HEK293 (cell line): ENCODE measurements at regions not wholly inside any gene's neighbourhood (a gene's known extent, or its start where the extent isn't known, plus 50 kb on each side); places are given as distances from the start of the nearest gene placed in this dataset.

Experiments
- CTCF ChIA-PET: fragments of 350-600 bp; formaldehyde crosslinking; extraction: SDS; loops from one replicate; lab custom pipeline; 2021; ENCODE audit warnings: antibody characterized with exemption; lab: Yijun Ruan, JAX
- POLR2A ChIA-PET: fragments of 300-600 bp; formaldehyde crosslinking; extraction: SDS; loops from one replicate; lab custom pipeline; 2020; ENCODE audit warnings: antibody characterized with exemption, inconsistent platforms; lab: Yijun Ruan, JAX
- H3K27ac ChIP-seq: fragments of 200-500 bp; sonication (Bioruptor generic); 2 replicates; pipeline ENCODE4 v1.5.1; 2014; ENCODE audit warnings: low read depth, low read length, control low read depth, inconsistent platforms; ENCODE audit errors: extremely low read depth
- H3K36me3 ChIP-seq, 2 experiments: fragments of 200-500 bp in 1 of 2; sonication (Bioruptor generic) in 1 of 2; 1 replicate in 1 of 2; 2 replicates in 1 of 2; pipeline ENCODE4 v1.5.1; 2014 to 2017; ENCODE audit warnings: inconsistent platforms in 2 of 2, low read length in 2 of 2; ENCODE audit not compliant: control insufficient read depth in 2 of 2, insufficient read depth in 1 of 2
- H3K4me1 ChIP-seq: fragments of 200-500 bp; sonication (Bioruptor generic); 2 replicates; pipeline ENCODE4 v1.5.1; 2014; ENCODE audit warnings: mild to moderate bottlenecking, low read length, inconsistent platforms; ENCODE audit not compliant: control insufficient read depth, insufficient read depth
- H3K4me3 ChIP-seq: 2 replicates; pipeline ENCODE4 v1.5.1; 2011; ENCODE audit warnings: low read depth, mild to moderate bottlenecking, control low read depth, low read length, moderate library complexity
- H3K9me3 ChIP-seq: fragments of 200-500 bp; sonication (Bioruptor generic); 2 replicates; pipeline ENCODE4 v1.5.1; 2014; ENCODE audit warnings: low read depth, low read length, inconsistent platforms; ENCODE audit not compliant: control insufficient read depth, insufficient read depth
- GFI1B ChIP-seq: fragments of 450-650 bp; formaldehyde crosslinking; IDR thresholded peaks from 2 replicates; pipeline ENCODE4 v1.5.1; 2016; ENCODE audit warnings: missing biosample characterization, missing genetic modification characterization
- KLF8 ChIP-seq: fragments of 450-650 bp; formaldehyde crosslinking; IDR thresholded peaks from 2 replicates; pipeline ENCODE4 v1.5.1; 2016; ENCODE audit warnings: missing biosample characterization, missing genetic modification characterization
- REPIN1 ChIP-seq: fragments of 450-650 bp; formaldehyde crosslinking; IDR thresholded peaks from 2 replicates; pipeline ENCODE4 v1.5.1; 2017; ENCODE audit warnings: missing biosample characterization, missing genetic modification characterization, low read depth
- TCF7L2 ChIP-seq: IDR thresholded peaks from 2 replicates; pipeline ENCODE4 v1.6.1; 2011; ENCODE audit warnings: low read depth, mild to moderate bottlenecking, inconsistent platforms, low read length, moderate library complexity, borderline replicate concordance
- ZBTB1 ChIP-seq: fragments of 450-650 bp; formaldehyde crosslinking; IDR thresholded peaks from 2 replicates; pipeline ENCODE4 v1.5.1; 2016; ENCODE audit warnings: missing biosample characterization, missing genetic modification characterization
- ZBTB20 ChIP-seq: fragments of 450-650 bp; formaldehyde crosslinking; IDR thresholded peaks from 2 replicates; pipeline ENCODE4 v1.5.1; 2016; ENCODE audit warnings: missing biosample characterization, missing genetic modification characterization
- ZNF112 ChIP-seq: fragments of 450-650 bp; formaldehyde crosslinking; IDR thresholded peaks from 2 replicates; pipeline ENCODE4 v1.5.0; 2017; ENCODE audit warnings: missing biosample characterization, missing genetic modification characterization
- ZNF132 ChIP-seq: fragments of 450-650 bp; formaldehyde crosslinking; IDR thresholded peaks from 2 replicates; pipeline ENCODE4 v1.5.1; 2017; ENCODE audit warnings: missing biosample characterization, missing genetic modification characterization, borderline replicate concordance
- ZNF2 ChIP-seq: fragments of 450-650 bp; formaldehyde crosslinking; IDR thresholded peaks from 2 replicates; pipeline ENCODE4 v1.5.1; 2016; ENCODE audit warnings: missing biosample characterization, missing genetic modification characterization
- ZNF211 ChIP-seq: fragments of 450-650 bp; formaldehyde crosslinking; IDR thresholded peaks from 2 replicates; pipeline ENCODE4 v1.5.1; 2016; ENCODE audit warnings: low read depth, missing biosample characterization, missing genetic modification characterization
- ZNF341 ChIP-seq: fragments of 450-650 bp; formaldehyde crosslinking; IDR thresholded peaks from 2 replicates; pipeline ENCODE4; 2016; ENCODE audit warnings: low read depth, missing biosample characterization, missing genetic modification characterization
- ZNF394 ChIP-seq: fragments of 450-650 bp; formaldehyde crosslinking; IDR thresholded peaks from 2 replicates; pipeline ENCODE4 v1.5.1; 2016; ENCODE audit warnings: missing biosample characterization, missing genetic modification characterization, mild to moderate bottlenecking, moderate library complexity, borderline replicate concordance
- ZNF501 ChIP-seq: fragments of 450-650 bp; formaldehyde crosslinking; IDR thresholded peaks from 2 replicates; pipeline ENCODE4 v1.5.1; 2016; ENCODE audit warnings: missing biosample characterization, missing genetic modification characterization
- ZNF510 ChIP-seq: fragments of 450-650 bp; formaldehyde crosslinking; IDR thresholded peaks from 2 replicates; pipeline ENCODE4 v1.5.1; 2018; ENCODE audit warnings: mild to moderate bottlenecking, missing genetic modification characterization, missing biosample characterization; ENCODE audit not compliant: insufficient replicate concordance
- ZNF544 ChIP-seq: fragments of 450-650 bp; formaldehyde crosslinking; IDR thresholded peaks from 2 replicates; pipeline ENCODE4 v1.5.0; 2017; ENCODE audit warnings: missing biosample characterization, missing genetic modification characterization
- ZNF621 ChIP-seq: fragments of 450-650 bp; formaldehyde crosslinking; IDR thresholded peaks from 2 replicates; pipeline ENCODE4 v1.5.1; 2017; ENCODE audit warnings: missing biosample characterization, missing genetic modification characterization
- ZNF623 ChIP-seq: fragments of 450-650 bp; formaldehyde crosslinking; IDR thresholded peaks from 2 replicates; pipeline ENCODE4 v1.5.1; 2016; ENCODE audit warnings: missing biosample characterization, missing genetic modification characterization
- ZNF658 ChIP-seq: fragments of 450-650 bp; formaldehyde crosslinking; IDR thresholded peaks from 2 replicates; pipeline ENCODE4; 2016; ENCODE audit warnings: missing biosample characterization, missing genetic modification characterization
- ZNF747 ChIP-seq: fragments of 450-650 bp; formaldehyde crosslinking; IDR thresholded peaks from 2 replicates; pipeline ENCODE4 v1.5.1; 2016; ENCODE audit warnings: missing biosample characterization, missing genetic modification characterization
- ZNF830 ChIP-seq: fragments of 450-650 bp; IDR thresholded peaks from 2 replicates; pipeline ENCODE4 v1.5.0; 2018; ENCODE audit warnings: missing biosample characterization, missing genetic modification characterization, low read depth, mild to moderate bottlenecking, moderate library complexity
- ZSCAN30 ChIP-seq: fragments of 450-650 bp; IDR thresholded peaks from 2 replicates; pipeline ENCODE4 v1.5.1; 2018; ENCODE audit warnings: missing biosample characterization, mild to moderate bottlenecking, missing genetic modification characterization, moderate library complexity
- TF ChIP-seq, protein P1 (sequence below): fragments of 450-650 bp; formaldehyde crosslinking; IDR thresholded peaks from 2 replicates; pipeline ENCODE4; 2016; ENCODE audit warnings: missing biosample characterization, missing genetic modification characterization
- TF ChIP-seq, protein P2 (sequence below): fragments of 450-650 bp; formaldehyde crosslinking; IDR thresholded peaks from 2 replicates; pipeline ENCODE4 v1.5.1; 2016; ENCODE audit warnings: missing biosample characterization, missing genetic modification characterization, low read depth
- TF ChIP-seq, protein P3 (sequence below): fragments of 450-650 bp; formaldehyde crosslinking; IDR thresholded peaks from 2 replicates; pipeline ENCODE4 v1.5.1; 2016; ENCODE audit warnings: missing biosample characterization, missing genetic modification characterization
- TF ChIP-seq, protein P4 (sequence below): fragments of 450-650 bp; formaldehyde crosslinking; IDR thresholded peaks from 2 replicates; pipeline ENCODE4 v1.5.1; 2017; ENCODE audit warnings: missing biosample characterization, missing genetic modification characterization
- TF ChIP-seq, protein P5 (sequence below): fragments of 450-650 bp; formaldehyde crosslinking; IDR thresholded peaks from 2 replicates; pipeline ENCODE4 v1.5.1; 2016; ENCODE audit warnings: missing biosample characterization, missing genetic modification characterization

DNA sequence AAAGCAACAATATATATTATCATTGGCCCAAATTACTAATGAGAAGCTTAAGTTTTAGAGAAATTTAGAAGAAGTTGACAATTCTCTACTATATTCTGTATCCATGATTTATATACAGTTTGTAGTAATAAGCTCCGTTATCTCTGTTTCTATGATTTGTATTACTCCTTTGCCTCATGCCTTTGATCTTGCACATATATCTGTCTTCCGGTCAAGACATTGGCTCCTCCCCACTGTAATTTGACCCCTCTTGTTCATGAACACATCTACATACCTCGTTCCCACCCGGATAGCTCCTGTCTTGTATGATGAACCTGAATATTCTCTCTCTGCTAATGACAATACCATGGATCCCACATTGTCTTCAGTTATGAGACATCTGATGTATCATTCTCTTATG, 581.0 kb upstream of the RGS18 start:
- Histone ChIP-seq H3K4me3 (no peak overlapping the region), H3K9me3 (no peaks in the 10 kb centered on the region), H3K27ac (no peak overlapping the region), H3K36me3 (no peaks in the 10 kb centered on the region), H3K4me1 (no peaks in the 10 kb centered on the region)
- ChIA-PET POLR2A (no interaction called here), CTCF (no interaction called here)
- TF ChIP-seq TCF7L2: peak; percentile 73; the same call in 1 of the 2 replicates
- TF ChIP-seq, protein P1, sequence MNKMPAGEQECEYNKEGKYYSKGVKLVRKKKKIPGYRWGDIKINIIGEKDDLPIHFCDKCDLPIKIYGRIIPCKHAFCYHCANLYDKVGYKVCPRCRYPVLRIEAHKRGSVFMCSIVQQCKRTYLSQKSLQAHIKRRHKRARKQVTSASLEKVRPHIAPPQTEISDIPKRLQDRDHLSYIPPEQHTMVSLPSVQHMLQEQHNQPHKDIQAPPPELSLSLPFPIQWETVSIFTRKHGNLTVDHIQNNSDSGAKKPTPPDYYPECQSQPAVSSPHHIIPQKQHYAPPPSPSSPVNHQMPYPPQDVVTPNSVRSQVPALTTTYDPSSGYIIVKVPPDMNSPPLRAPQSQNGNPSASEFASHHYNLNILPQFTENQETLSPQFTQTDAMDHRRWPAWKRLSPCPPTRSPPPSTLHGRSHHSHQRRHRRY: no peak

DNA sequence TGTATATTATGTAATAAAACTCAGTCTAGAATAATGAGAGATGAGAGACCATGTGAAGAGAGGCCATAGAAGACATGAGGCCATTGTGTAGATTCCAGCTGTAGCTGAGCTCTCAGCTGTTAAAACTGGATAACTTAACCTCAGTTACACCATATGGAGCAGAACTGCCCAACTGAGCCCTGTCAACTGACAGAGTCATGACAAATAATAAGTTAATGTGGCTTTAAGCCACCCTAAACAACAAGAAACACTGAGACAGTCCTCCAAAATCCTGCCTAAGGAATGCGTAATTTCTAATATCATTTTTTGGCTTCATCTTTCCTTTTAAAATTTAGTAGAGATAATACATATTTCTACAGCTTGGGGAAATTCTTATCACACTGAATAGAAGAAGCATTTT, 580.0 kb upstream of the RGS18 start:
- TF ChIP-seq, protein P2, sequence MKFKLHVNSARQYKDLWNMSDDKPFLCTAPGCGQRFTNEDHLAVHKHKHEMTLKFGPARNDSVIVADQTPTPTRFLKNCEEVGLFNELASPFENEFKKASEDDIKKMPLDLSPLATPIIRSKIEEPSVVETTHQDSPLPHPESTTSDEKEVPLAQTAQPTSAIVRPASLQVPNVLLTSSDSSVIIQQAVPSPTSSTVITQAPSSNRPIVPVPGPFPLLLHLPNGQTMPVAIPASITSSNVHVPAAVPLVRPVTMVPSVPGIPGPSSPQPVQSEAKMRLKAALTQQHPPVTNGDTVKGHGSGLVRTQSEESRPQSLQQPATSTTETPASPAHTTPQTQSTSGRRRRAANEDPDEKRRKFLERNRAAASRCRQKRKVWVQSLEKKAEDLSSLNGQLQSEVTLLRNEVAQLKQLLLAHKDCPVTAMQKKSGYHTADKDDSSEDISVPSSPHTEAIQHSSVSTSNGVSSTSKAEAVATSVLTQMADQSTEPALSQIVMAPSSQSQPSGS: no peak
- TF ChIP-seq ZNF132 (tag by site-specific recombination): no peak
- no peak for TF ChIP-seq ZNF623 (tag by site-specific recombination)
- no peak for TF ChIP-seq ZSCAN30 (tag by site-specific recombination)
- TF ChIP-seq ZNF658 (tag by site-specific recombination): no peak
- no peak for TF ChIP-seq ZNF394 (tag by site-specific recombination)
- TF ChIP-seq, protein P3, sequence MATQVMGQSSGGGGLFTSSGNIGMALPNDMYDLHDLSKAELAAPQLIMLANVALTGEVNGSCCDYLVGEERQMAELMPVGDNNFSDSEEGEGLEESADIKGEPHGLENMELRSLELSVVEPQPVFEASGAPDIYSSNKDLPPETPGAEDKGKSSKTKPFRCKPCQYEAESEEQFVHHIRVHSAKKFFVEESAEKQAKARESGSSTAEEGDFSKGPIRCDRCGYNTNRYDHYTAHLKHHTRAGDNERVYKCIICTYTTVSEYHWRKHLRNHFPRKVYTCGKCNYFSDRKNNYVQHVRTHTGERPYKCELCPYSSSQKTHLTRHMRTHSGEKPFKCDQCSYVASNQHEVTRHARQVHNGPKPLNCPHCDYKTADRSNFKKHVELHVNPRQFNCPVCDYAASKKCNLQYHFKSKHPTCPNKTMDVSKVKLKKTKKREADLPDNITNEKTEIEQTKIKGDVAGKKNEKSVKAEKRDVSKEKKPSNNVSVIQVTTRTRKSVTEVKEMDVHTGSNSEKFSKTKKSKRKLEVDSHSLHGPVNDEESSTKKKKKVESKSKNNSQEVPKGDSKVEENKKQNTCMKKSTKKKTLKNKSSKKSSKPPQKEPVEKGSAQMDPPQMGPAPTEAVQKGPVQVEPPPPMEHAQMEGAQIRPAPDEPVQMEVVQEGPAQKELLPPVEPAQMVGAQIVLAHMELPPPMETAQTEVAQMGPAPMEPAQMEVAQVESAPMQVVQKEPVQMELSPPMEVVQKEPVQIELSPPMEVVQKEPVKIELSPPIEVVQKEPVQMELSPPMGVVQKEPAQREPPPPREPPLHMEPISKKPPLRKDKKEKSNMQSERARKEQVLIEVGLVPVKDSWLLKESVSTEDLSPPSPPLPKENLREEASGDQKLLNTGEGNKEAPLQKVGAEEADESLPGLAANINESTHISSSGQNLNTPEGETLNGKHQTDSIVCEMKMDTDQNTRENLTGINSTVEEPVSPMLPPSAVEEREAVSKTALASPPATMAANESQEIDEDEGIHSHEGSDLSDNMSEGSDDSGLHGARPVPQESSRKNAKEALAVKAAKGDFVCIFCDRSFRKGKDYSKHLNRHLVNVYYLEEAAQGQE (tag by site-specific recombination): no peak
- TF ChIP-seq ZNF341 (tag by site-specific recombination): no peak
- TF ChIP-seq ZNF544 (tag by site-specific recombination): no peak
- no peak for TF ChIP-seq GFI1B (tag by site-specific recombination)
- TF ChIP-seq ZNF211 (tag by site-specific recombination): no peak
- no peak for TF ChIP-seq TCF7L2
- no peak for TF ChIP-seq ZBTB1 (tag by site-specific recombination)
- TF ChIP-seq ZBTB20 (tag by site-specific recombination): no peak
- no peak for TF ChIP-seq ZNF830 (tag by site-specific recombination)
- no peak for TF ChIP-seq KLF8 (tag by site-specific recombination)
- Histone ChIP-seq H3K36me3 (no peaks in the 10 kb centered on the region), H3K4me1 (no peaks in the 10 kb centered on the region), H3K9me3 (no peaks in the 10 kb centered on the region), H3K4me3 (no peak overlapping the region), H3K27ac (no peak overlapping the region)
- POLR2A ChIA-PET: no interaction called here
- CTCF ChIA-PET: no interaction called here

DNA sequence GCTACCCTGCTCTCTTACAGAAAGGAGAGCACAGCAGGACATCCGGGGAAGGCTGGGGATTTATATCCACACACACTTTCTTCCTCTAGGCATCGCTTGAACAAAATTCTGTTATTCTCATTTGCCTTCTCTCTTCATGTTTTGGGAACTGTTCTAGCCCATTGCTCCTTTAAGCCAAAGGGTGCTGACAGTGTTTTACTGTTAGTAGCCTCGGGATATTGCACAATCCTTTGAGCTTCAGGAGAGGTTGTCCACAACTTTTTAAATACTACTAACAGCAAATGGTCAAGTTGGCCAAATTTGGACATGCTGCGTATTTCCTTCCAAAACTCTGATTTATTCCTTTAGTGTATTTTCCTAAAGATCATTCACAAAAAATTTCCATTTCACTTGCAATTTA, 579.2 kb upstream of the RGS18 start:
- Histone ChIP-seq H3K27ac (no peak overlapping the region), H3K4me3 (no peak overlapping the region), H3K9me3 (no peaks in the 10 kb centered on the region), H3K4me1 (no peaks in the 10 kb centered on the region), H3K36me3 (no peaks in the 10 kb centered on the region)
- POLR2A ChIA-PET: no interaction called here
- CTCF ChIA-PET: no interaction called here
- TF ChIP-seq GFI1B (tag by site-specific recombination): no peak
- TF ChIP-seq ZNF621: no peak
- TF ChIP-seq, protein P4, sequence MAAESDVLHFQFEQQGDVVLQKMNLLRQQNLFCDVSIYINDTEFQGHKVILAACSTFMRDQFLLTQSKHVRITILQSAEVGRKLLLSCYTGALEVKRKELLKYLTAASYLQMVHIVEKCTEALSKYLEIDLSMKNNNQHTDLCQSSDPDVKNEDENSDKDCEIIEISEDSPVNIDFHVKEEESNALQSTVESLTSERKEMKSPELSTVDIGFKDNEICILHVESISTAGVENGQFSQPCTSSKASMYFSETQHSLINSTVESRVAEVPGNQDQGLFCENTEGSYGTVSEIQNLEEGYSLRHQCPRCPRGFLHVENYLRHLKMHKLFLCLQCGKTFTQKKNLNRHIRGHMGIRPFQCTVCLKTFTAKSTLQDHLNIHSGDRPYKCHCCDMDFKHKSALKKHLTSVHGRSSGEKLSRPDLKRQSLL (tag by site-specific recombination): no peak
- TF ChIP-seq REPIN1 (tag by site-specific recombination): no peak
- TF ChIP-seq ZNF510 (tag by site-specific recombination): no peak
- TF ChIP-seq ZNF747 (tag by site-specific recombination): no peak
- TF ChIP-seq ZNF112 (tag by site-specific recombination): no peak
- TF ChIP-seq, protein P5, sequence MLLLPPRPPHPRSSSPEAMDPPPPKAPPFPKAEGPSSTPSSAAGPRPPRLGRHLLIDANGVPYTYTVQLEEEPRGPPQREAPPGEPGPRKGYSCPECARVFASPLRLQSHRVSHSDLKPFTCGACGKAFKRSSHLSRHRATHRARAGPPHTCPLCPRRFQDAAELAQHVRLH (tag by site-specific recombination): no peak
- TF ChIP-seq ZNF2 (tag by site-specific recombination): no peak
- no peak for TF ChIP-seq ZNF501 (tag by site-specific recombination)
